ENCODE measurements at regions not wholly inside any gene's neighbourhood (a gene's known extent, or its start where the extent isn't known, plus 50 kb on each side); places are given as distances from the start of the nearest gene placed in this dataset.

GRCh38 chr9:14440062-14440461 lies 126.1 kb upstream of the NFIB start (continued):
- TF ChIP-seq ATF3 (IDR thresholded peaks at IDR 0.05) (no peak), EGR1 (IDR thresholded peaks at IDR 0.05; ENCODE audit: low read depth) (no peak), CTCF (IDR thresholded peaks at IDR 0.05 in 2 of 3, conservative IDR thresholded peaks at IDR 0.05 in 1 of 3; ENCODE audit: borderline replicate concordance in 1 of 3, insufficient read depth in 1 of 3, low read depth in 2 of 3, low read length in 2 of 3) (no peak), CEBPB (IDR thresholded peaks at IDR 0.05; ENCODE audit: low read depth) (no peak)

- Histone ChIP-seq H3K9me3 (ENCODE audit: control insufficient read depth in 1 of 2, insufficient read depth in 1 of 2, low read depth in 1 of 2, low read length in 2 of 2) (no peaks in the 10 kb centered on the region), H3K4me2 (ENCODE audit: low read length) (no peak overlapping the region), H3K4me1 (ENCODE audit: control insufficient read depth in 1 of 2, insufficient read depth in 2 of 2, low read length in 2 of 2) (no peaks in the 10 kb centered on the region), H3K9me2 (ENCODE audit: insufficient read depth) (no peaks in the 10 kb centered on the region), H3K36me3 (ENCODE audit: control insufficient read depth in 1 of 2, insufficient read depth in 2 of 2, low read length in 2 of 2) (no peaks in the 10 kb centered on the region), H3K4me3 (replicated peaks in 1 of 2; ENCODE audit: low read depth in 1 of 2, low read length in 2 of 2) (no peak overlapping the region), H4K20me1 (ENCODE audit: insufficient read depth) (no peaks in the 10 kb centered on the region), H3K27ac (ENCODE audit: low read depth, low read length) (no peak overlapping the region), H3K27me3 (ENCODE audit: insufficient read depth, low read length) (0 out of 2 replicates have a peak, but pooled peaks cover 3% of the 10 kb centered on the region), H2AFZ (ENCODE audit: low read depth, low read length, poor library complexity, severe bottlenecking) (no peak overlapping the region), H3K79me2 (ENCODE audit: insufficient read depth, low read length) (no peaks in the 10 kb centered on the region), H3K9ac (ENCODE audit: low read length) (no peak overlapping the region)
- ATAC-seq (no peak), DNase-seq (ENCODE audit: low read depth, low spot score) (no peak)
- ChIA-PET POLR2A (no interaction called here), CTCF (no interaction called here), RAD21 (ENCODE audit: low non-redundant PET in 1 of 2, low total read pairs in 2 of 2, uncharacterized antibody in 2 of 2, unreplicated experiment in 2 of 2) (no interaction called here)
- TF ChIP-seq RAD21 (IDR thresholded peaks at IDR 0.05; ENCODE audit: low read depth) (no peak), CTCF (IDR thresholded peaks at IDR 0.05 in 2 of 3, conservative IDR thresholded peaks at IDR 0.05 in 1 of 3; ENCODE audit: borderline replicate concordance in 1 of 3, insufficient read depth in 1 of 3, low read depth in 2 of 3, low read length in 2 of 3) (no peak), ZBTB33 (IDR thresholded peaks at IDR 0.05; ENCODE audit: extremely low read depth, insufficient replicate concordance, low read length) (no peak), TCF7L2 (IDR thresholded peaks at IDR 0.05; ENCODE audit: borderline replicate concordance, extremely low read depth, insufficient read depth, insufficient read length) (no peak), EZH2phosphoT487 (IDR thresholded peaks at IDR 0.05; ENCODE audit: borderline replicate concordance) (no peak), SIN3A (IDR thresholded peaks at IDR 0.05; ENCODE audit: low read depth) (no peak), REST (IDR thresholded peaks at IDR 0.05; ENCODE audit: low read depth) (no peak), JUND (IDR thresholded peaks at IDR 0.05) (no peak), MAX (IDR thresholded peaks at IDR 0.05) (no peak), ELF1 (IDR thresholded peaks at IDR 0.05; ENCODE audit: borderline replicate concordance, low read depth) (no peak), EZH2 (IDR thresholded peaks at IDR 0.05) (no peak)
- BruUV-seq (replicated peaks): no TSS peak
- intact Hi-C loops (cut with micrococcal nuclease): no loop called here
Observed at GRCh38 chr9:14439555-14439954, 125.6 kb upstream of the NFIB start.

All from HCT116 (cell line).